Medulla oblongata (tissue), 1 donor: ENCODE measurements at regions not wholly inside any gene's neighbourhood (a gene's known extent, or its start where the extent isn't known, plus 50 kb on each side); places are given as distances from the start of the nearest gene placed in this dataset.

Source experiments
- DNase-seq: peaks from one replicate; pipeline ENCODE4 v3.0.0-alpha.2; 2015; ENCODE audit errors: extremely low spot score

DNA sequence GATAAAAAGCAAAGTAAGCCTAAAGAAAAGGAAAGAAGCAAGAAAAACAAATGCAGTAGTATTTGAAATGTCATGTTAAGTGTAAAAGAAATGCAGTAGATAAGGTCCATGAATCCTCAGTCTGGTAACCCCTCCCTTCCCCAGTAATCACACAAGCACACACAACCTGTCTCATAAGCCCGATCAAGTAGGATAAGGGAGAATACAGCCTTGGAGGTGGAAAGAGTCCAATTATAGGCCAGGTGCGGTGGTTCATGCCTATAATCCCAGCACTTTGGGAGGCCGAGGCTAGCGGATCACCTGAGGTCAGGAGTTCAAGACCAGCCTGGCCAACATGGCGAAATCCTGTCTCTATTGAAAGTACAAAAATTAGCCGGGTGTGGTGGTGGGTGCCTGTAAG lies 117.9 kb downstream of the GADD45G start:
- no peak for DNase-seq

GRCh38 chr9:89723469-89724100 lies 118.8 kb downstream of the GADD45G start:
- DNase-seq: no peak

DNA sequence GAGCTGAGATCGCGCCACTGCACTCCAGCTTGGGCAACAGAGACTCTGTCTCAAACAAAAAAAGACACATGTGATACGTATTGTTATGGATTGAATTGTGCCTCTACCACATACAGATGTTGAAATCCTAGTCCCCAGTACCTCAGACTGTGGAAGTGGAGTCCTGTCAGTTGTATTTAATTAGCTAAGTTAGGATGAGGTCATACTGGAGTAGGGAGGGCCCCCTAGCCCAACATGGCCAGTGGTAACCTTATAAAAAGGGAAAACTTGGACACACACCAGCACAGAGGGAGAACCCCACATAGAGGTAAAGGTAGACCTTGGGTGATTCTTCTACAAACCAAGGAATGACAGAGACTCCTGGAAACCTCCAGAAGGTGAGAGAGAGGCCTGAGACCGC lies 119.8 kb downstream of the GADD45G start:
- no peak for DNase-seq

DNA sequence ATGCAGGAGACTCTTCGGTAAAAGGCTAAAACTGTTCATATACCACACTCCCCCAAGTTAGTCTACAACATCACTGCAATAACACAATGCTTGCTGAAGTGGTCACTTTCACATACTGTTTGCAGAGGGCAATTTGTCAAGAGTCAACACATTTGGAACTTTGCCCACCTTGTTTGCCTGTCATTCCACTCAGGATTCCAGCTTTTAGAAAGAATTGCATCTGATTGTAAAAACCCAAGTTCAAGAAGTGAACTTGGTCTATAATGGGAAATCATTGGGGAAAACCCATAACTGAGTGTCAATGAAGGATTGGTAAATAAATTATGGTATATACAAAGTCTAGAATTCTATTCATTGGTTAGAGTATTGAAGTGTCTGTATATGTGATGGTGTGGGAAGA lies 120.5 kb downstream of the GADD45G start:
- no peak for DNase-seq

GRCh38 chr9:89729954-89730530 lies 125.2 kb downstream of the GADD45G start:
- DNase-seq: no peak

- no peak for DNase-seq
These were observed 125.9 kb downstream of the GADD45G start for GRCh38 chr9:89730715-89731114.

- no peak for DNase-seq
These were observed 126.7 kb downstream of the GADD45G start for GRCh38 chr9:89731262-89732182.

DNA sequence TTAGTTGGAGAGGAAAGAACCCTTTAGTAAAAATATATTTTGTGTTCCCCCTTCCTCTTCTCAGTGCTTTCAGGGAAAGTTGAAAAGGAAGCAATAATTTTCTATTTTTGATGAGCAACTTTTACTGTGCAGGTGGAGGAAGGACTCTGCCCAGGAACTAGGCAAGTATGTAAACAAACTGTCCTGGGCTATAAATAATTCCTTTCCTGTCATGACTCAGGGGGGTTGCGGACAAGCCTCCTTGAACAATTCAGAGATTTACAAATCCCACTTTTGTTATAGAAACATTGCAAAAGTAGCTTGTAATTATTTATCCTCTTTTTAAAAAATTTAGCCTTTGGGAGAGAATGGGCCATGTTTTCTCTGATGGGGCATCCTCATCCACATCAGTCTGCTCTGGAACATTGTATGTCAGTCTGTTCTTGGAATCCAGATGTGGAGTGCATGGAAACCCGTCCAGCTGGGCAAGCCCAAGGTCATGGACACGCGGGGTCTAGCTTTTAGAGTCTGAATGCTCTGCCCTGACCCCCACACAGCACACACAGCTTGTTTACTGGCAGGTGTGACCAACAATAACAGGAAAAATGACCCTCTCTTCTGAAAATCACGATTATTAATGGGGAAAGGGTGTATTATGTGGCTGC lies 127.6 kb downstream of the GADD45G start:
- no peak for DNase-seq

GRCh38 chr9:89732939-89733324 lies 128.1 kb downstream of the GADD45G start:
- peak; percentile 20 for DNase-seq

DNA sequence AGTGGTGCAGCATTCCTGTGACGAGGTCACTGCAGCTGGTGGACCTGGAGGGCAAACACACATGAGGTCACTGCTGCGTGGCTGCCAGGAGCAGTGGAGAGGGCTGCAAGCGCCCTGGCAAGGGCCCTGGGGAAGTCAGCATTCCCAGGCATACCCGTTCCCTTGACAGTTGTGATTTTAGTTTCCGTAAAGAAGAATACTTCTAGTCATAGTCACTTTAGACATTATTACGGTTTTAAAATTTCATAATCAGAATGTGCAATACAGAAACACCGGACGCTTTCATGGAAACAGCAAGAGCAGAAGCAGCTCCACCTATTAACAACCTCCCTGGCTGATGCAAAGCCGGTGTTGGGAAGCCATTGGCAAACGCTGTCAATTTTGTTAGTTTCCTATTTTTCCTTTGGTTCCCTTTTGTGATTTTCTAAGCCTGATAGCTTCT lies 129.8 kb downstream of the GADD45G start:
- no peak for DNase-seq

GRCh38 chr9:89738137-89738932 lies 133.5 kb downstream of the GADD45G start:
- DNase-seq: no peak

DNA sequence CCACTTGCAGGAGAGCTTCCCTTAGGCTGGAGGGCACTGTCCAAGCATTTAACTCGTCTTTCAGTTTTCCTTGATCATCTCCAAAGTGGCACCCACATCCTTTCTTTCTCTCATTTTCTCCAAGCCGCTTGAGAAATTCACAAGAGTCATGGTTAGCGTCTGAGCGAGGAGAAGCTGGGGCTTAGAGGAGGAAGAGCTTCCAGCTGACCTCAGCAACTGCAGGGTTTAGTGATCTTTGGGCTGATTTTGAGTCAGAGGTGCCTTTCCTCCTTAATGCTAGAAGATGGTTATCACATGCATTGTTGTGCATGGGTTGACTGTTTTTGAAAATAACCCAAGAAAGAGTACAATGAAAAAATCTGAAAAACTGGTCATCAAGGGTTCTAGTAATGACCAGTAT lies 134.7 kb downstream of the GADD45G start:
- DNase-seq: peak; percentile 41

DNA sequence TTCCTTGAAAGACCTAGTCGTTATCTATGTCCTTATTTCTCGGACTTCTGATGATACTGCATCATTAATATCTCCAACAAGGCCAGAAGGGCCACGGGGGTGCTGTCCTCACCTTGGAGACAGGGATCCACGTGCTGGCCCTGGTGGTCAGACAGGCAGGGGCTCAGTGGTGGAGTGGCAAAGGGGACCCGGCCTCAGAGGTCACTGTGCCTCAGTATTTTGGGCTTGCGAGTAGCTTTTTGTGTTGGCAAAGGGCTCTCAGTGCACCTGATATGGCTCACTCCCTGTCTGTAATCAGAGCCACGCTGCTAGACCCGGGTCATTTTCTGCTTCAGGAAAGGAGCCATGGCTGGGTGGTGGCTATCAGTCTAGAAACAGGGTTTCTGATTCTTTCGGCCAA lies 135.1 kb downstream of the GADD45G start:
- no peak for DNase-seq

- no peak for DNase-seq
These were observed 135.9 kb downstream of the GADD45G start for GRCh38 chr9:89740722-89741121.

DNA sequence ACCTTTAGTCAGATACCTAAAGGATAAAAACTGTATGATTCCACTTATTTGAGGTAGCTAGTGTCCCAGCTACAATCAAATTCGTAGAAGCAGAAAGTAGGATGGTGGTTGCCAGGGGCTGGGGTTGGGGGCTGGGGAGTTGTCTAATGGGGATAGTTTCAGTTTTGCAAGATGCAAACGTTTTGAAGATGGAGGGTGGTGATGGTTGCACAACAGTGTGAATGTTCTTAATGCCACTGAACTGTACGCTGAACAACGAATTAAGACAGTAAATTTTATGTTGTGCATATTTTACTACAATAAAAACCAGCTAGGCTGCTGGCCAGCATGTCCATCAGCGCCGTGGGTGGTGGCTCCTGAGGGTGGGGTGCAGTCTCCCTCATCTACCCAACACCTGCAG lies 137.8 kb downstream of the GADD45G start:
- no peak for DNase-seq

DNA sequence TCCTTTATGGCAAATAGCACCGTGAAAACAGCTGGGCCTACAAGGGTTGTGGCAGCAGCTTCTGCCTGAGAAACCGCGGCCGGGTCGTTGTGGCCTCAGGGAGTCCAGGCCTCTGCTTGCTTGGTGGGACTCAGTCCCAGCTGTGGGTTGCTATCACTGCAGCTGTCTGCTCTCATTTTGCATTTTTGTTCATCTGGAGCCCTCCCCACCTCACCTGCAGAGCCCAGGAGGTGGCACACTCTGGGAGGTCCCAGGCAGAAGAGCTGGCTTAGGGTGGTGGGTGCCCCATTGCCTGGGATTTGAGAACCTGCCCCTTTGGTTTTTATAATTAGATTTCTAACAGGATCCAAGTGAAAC lies 138.4 kb downstream of the GADD45G start:
- DNase-seq: no peak

DNA sequence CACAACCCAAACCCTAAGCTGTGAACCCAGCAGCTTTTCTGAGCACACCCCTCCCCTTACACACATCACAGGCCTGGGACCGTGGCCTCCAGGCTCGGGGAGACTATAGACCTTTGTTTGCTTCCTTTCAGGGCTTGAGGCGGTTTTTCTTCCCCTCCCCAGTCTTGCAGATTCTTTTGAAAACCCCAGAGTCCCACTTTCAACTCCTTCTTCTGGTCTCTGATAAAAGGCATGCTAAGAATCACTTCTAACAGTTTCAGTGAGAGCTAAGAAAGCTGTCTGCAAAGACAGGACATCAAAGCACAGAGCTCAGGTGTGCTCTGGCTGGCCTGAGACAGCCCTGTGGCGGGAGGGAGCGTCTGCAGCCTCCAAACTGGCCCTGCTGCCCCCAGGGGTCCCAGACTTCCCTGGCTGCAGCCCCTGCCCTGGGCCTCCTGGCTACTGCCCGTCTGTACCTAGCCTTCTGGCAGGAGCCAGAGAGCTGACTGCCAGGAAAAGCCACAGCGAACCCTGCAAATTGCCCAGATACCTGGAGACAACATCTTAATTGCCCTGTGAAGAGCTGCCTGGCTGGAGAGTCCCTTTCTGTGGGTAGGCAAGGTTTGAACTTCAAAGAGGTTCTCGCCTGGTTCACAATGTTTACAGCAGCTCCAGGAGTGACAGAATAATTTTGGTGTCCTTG lies 138.9 kb downstream of the GADD45G start:
- DNase-seq: no peak

DNA sequence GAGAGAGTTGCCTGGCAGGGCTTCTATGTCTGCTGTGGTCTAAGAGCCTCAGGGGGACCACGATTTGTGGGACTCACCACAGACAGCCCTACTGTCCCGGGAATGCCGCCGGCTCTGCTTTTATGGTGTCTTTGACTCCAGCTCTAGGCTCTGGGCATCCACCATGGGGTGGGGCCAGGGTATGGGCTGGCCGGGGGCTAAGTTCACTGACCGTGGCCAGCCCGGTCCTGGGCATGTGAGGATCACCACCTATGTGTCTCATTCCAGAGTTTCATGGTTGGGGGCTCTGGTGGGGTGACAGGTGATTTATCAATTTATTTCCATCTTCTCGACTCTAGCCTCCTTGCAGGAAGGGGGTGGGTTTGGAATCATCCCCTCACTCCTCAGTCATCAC lies 139.4 kb downstream of the GADD45G start:
- DNase-seq: no peak

GRCh38 chr9:89744730-89745129 lies 139.9 kb downstream of the GADD45G start:
- no peak for DNase-seq

DNA sequence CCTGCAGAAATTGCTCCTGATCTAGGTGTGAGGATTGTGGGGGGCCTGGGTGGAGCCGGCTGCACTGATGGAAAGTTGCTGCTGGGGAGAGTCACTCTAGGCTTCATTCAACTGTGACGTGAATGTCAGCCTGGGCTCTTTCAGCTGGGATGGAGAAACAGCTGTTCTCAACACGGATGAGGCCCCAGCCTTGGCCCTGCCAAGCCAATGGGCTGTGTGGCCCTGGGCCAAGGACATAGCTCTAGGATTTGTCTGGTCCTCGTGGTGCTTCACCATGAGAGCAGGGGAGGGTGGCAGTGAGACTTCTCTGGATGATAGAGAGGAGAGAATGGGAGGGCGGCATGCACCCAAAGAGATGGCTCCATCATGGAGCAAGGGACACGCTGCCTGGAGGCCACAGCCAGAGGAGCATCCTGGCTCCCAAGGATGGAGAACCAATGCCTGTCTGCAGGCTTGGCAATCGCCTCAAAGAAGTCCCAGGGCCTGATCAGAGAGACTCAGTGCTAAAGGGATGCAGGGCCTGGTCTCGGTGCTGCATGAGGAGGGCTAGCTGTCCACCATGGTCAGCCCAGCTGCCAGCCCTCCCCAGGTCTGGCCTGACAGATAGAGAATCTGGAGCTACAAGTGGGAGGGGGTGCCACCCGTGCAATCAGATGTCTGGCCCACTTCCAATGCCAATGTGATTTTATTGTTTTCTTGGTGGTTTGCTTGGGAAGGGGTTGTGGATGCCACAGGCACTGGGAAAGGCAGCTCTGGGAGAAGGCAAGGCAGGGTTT lies 141.0 kb downstream of the GADD45G start:
- no peak for DNase-seq
